Hematopoietic multipotent progenitor cell (in vitro differentiated cells): ENCODE measurements at regions not wholly inside any gene's neighbourhood (a gene's known extent, or its start where the extent isn't known, plus 50 kb on each side); places are given as distances from the start of the nearest gene placed in this dataset.
"Not testable (repeated sequence)": the region's sequence is repeated elsewhere in the genome, so short reads cannot be mapped to it uniquely, and the experiment has no call there.

Source experiments
- DNase-seq, 3 donors: peaks; one replicate each; pipeline ENCODE4 v3.0.0-alpha.2; 2011 to 2015; ENCODE audit warnings: low read depth in 2 of 3, low spot score in 2 of 3

DNA sequence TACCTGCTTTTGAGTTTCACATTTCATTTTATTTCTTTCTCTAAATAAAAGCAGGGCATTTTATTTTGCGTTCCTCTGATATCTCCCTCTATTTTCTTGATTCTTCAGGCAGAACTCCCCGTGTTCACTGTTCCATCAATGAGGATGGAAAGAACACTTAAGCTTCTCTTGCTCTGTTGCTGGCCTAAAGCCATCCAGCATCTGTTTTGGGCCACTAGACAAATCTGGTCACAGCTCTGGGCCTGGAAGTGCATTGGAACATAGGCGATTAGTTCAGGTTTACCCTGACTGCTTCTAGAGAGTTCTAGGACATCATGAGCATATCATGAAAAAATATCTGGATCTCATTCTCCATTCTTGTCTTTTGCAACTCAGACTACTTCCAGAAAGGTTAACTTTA is 611.2 kb downstream of the UTRN start:
- DNase-seq = no peak

DNA sequence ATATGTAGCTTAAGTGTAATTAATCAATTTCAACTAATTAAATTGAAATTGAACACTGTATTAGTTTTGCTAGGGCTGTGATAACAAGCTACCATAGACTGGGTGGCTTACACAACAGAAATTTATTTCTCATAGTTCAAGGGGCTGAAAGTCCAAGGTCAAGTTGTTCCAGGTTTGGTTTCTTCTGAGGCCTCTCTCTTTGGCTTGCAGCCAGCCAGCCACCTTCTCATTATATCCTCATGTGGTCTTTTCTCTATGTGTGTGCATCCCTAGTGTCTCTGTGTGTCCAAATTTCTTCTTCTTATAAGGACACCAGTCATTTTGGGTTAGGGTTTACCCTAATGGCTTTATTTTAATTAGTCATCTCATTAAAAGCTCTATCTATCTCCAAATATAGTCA is 611.7 kb downstream of the UTRN start:
- DNase-seq = no peak

DNA sequence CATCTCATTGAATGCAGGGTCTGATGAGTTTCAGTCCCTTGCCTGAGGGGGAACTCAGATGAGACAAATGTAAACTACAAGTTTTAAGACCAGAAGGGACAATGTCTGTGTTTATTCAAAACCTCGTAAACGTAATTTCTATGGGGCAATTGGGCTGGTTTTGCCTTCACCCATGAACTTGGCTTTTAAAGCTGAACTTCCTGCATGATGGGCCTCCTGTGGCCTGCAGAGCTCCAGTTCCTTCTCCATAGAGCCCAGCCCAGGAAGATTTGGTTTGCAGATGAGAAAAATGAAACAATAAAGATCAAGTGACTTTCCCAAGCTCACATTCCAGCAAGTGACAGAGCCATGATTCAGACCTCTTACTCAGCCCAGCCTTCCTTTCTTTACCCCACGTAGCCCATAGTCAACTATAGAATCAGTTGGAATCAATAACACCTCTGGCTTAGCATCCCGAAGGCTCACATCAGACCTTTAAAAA is 612.3 kb downstream of the UTRN start:
- DNase-seq = no peak

DNA sequence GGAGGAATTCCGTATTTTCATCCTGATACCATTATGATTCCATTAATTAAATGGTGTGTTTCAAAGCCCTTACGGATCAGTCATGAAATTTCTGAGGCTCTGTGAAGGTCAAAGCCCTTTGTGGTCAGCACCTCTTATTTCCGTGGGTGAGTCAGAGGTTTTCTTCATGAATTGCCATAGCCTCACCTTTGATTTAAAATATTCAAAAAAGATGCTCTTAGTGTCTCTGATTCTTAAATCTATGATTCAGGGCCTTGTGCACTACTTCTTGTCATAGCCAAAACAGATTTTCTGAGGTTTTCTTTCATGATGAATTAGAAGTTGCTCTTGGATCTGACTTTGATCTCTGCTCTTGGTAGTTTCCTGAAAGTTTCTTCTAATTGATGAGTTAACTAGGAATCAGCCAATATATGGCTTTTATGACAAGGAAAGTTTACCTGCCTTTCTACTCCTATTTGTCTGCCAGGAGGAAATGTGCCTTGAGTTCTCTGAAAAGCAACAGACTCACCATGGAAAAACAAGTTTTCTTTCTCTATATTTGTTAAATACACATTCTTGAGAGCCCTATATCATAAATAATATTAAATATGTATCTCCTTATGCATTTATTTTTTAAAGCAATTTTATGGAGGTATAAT is 613.0 kb downstream of the UTRN start:
- DNase-seq = no peak

DNA sequence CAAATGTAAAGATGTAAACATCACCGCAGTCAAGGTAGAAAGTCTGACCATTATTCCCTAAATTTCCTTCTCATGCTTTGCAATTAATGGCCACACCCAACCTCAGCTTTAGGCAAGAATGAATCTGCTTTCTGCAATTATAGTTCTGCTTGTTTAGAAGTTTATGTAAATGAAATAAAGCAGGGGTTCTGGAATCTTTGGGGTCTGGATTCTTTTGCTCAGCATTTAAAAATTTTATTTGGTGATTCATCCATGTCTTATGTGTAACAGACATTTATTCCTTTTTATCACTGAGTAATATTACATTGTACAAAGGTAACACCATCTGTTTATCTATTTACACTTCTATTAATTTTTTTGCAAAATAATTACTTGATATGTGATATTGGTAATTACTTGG is 613.6 kb downstream of the UTRN start:
- DNase-seq = no peak

DNA sequence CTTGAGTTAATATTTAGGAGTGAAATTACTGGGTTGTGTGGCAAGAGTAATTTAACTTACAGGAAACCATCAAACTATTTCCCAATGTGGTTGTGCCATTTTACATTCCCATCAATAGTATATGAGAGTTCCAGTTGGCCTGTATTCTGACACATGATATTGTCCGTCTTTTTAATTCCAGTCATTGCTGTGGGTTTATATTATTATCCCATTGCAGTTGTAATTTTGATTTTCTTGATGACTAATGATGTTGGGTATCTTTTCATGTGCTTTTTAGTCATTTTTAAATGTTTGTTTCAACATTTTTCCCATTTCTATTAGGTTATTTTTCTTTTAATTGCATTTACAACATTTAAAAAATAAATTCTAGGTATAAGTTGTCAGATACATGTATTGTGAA is 614.0 kb downstream of the UTRN start:
- no peak for DNase-seq

- no peak for DNase-seq
Measured at GRCh38 chr6:144901412-144901811, 616.3 kb downstream of the UTRN start.

GRCh38 chr6:144908004-144908403 is 622.9 kb downstream of the UTRN start:
- DNase-seq = no peak

GRCh38 chr6:144909753-144910285 is 624.7 kb downstream of the UTRN start:
- no peak for DNase-seq

DNA sequence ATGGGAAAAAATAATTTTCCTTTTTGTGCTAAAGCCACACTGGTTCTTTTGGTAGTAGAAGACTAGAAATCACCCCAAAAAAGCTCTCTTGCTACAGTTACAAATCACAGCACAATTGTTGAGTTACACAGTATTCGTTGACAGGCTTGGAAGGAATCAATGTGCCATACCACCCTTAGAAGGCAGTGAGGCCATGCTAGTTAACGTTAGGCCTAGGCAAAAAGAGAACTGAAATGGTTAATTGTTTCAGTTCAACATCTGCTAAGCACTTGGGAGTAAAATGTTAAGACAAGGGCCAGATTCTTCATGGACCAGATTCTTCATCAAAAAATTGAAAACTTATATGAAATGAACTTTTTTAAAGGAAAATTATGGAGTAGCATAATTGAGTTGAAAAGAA is 626.2 kb downstream of the UTRN start:
- DNase-seq = no peak

- DNase-seq = peak in 2 of 3 donors; percentile 18 to 67
Measured at GRCh38 chr6:144912474-144912873, 627.3 kb downstream of the UTRN start.

GRCh38 chr6:144918073-144918472 is 632.9 kb downstream of the UTRN start:
- no peak for DNase-seq

GRCh38 chr6:144919560-144919959 is 634.4 kb downstream of the UTRN start:
- no peak for DNase-seq

DNA sequence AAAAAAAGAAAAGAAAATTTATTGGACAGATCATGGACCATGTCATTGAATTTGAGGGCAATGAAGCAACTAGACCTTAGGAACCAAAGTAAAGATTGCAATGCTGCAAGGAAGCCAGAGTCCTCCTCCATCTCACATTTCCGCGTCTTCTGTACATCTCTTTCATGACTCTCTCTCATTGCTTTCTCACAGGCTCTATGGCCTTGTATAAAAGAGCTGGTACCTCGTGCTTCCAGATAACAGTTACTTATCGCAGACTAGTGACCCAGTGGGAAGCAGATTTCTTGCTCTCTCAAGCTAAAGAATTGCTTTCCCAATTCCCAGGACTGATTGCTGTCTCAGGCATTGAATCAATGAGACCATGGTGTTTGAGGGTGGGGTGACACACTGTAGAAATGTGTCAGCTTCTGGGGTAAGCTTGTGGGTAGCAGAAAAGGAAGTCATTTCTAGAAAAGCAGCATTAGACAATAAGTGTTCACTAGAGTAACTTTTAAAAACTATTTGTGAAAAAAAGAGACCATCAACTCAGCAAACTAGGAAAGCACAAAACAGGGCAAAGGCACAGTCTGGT is 635.3 kb downstream of the UTRN start:
- peak in 1 of 3 donors; percentile 5 for DNase-seq

DNA sequence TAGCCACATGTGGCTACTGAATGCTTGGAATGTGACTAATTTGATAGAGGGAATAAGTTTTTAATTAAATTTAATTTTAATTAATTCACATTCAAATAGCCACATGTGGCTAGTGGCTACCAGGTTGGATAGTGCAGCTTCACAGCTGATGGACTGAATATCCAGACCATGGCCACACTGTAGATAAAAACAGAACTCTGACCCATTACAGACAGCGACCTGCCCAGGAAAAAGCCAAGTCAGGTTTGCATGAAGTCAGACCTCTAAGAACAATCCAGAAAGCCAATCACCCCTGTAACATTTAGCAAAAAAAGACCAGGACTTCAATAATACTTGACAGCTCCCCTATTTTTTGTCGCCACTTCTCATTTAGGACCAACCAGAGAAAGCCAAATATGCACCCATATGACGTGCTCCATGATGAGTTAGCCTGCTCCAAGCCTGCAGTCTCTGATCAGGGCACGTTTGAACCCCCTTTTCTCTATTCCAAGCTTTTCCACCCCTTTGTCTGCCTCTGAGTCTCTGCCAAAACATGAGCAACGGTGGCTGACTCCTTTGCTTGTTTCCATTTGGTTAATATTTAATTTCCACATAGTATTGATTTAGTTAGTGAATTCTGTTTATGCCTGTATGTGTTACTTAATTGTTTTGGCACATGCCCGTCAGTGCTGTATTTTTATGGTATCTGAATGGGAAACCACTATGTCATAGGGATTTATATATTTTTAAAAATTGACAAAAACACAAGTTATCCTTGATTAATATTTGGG is 636.3 kb downstream of the UTRN start:
- DNase-seq = no peak

GRCh38 chr6:144922120-144922722 is 637.1 kb downstream of the UTRN start:
- no peak for DNase-seq

GRCh38 chr6:144922771-144923490 is 637.8 kb downstream of the UTRN start:
- not testable (repeated sequence) for DNase-seq

GRCh38 chr6:144923491-144923787 is 638.3 kb downstream of the UTRN start:
- not testable (repeated sequence) for DNase-seq

- DNase-seq = no peak
Measured at GRCh38 chr6:144928847-144929246, 643.7 kb downstream of the UTRN start.

GRCh38 chr6:144929262-144929661 is 644.1 kb downstream of the UTRN start:
- no peak for DNase-seq
